Activated CD8-positive, alpha-beta memory T cell treated with anti-CD3 and anti-CD28 coated beads for 4 hours (primary cell): ENCODE measurements at regions not wholly inside any gene's neighbourhood (a gene's known extent, or its start where the extent isn't known, plus 50 kb on each side); places are given as distances from the start of the nearest gene placed in this dataset.

Experiments
- DNase-seq, 2 donors: peaks; one replicate each; pipeline ENCODE4 v3.0.0-alpha.2; 2020; ENCODE audit warnings: low read depth in 2 of 2

GRCh38 chr21:35696644-35697043 is 363.7 kb downstream of the SETD4 start:
- DNase-seq: no peak

- DNase-seq: no peak
Measured at GRCh38 chr21:35692311-35692710, 368.0 kb downstream of the SETD4 start.

GRCh38 chr21:35690436-35690835 is 369.9 kb downstream of the SETD4 start:
- no peak for DNase-seq

DNA sequence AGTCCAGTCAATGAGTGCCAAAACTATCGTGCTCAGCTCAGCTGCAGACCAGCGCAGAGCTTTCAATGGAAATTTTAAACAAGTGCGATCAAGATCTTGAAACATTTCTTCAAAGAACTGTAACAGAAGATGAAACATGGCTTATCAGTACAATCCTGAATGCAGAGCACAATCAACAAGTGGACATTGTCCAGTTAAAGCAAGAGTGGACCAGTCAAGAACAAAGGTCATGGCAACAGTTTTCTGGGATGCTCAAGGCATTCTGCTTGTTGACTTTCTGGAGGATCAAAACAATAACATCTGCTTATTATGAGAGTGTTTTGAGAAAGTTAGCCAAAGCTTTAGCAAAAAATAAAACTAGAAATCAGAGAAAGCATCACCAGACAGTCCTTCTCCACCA is 374.2 kb downstream of the SETD4 start:
- no peak for DNase-seq

DNA sequence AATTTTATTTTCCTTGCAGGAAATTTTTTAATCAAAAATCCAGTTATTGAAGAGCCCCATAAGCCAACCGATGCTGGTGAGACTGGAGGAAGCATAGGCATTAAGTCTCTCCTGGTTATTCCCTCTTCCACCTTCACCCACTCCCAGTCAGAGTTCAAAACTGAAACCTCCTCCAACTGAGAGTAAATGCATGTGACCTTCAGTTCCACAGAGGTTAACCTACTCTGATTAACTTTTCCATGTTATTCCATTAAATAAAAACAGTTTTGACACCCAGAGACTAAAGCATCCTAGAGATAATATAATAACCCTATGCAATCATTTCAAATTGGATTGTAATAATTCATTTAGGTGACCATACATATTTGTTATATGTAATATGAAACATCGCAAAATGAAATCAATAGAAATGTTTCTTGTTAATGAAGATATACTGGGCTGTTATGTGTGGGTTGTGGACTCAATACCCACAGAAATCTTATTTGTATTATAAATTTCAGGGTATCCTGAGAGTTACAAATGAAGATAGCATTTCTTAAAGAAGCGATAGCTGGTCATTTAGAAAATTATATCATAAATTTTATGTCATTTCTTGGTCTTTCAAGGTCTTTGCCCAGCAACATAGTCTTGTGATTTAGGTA is 376.5 kb downstream of the SETD4 start:
- no peak for DNase-seq

DNA sequence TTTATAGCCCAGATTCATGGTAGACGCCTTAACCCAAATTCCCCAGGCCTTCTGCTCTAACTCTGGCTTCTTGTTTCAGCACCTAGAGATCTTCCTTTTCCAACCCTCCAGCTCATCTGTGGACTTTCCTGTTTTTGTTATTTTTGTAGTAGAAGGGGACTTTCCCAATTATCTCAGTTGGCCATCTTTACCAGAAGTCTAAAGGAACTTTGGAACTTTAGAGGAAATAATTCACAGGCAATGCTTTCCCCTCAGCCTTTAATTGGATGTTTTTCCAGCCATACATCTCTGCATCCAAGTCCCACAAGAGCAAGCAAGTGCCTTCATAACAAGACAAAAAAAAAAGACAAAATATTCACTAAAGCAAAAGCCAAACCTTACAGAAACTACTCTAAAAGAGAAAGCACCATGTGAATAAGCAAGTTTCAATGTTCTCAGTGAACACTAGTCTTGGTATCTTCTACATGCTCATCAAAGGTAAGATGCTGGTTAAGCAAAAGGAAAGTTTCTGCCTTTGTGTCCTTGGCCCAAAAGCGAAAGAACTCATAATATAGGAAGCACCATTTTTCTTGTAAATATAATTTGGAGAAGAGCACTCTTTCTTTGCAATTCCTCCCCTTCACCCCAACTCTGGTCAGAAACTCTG is 377.3 kb downstream of the SETD4 start:
- DNase-seq: no peak

DNA sequence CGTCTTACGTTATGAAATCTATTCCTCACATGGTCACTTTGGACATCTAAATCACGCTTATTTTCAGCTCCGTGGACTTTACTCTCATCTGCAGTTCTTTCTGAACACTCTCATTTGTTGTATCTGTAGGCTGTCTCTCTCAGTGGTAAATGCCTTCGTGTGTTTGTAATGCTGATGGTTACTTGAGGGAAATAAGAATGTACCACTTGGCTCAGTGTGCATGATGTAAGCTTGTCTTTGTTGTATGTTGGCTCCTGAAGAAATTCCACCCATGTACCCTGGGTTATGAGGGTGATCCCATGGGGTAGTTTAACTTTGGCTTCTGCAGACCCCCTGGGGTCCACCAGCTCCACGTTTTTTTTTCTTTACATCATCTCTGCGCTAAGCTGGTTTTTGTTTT is 378.4 kb downstream of the SETD4 start:
- no peak for DNase-seq

DNA sequence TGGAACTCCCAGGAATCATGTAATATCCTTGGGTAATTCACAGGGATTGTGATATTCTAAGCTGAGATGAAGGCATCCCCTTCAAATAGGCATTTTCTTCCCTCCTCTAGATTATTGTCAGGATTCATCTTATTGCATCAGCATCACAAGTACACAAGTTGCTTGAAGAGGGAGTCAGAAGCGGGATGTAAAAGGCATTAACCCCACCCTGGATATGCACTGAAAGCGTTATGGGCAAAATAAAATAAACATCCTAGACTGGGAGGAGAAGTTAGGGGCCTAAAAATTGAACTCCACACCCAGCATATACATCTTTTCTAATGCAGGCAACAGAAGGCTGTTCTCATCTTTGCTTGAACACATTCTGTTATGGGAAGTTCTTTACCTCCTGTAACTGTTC is 381.2 kb downstream of the SETD4 start:
- DNase-seq: no peak

DNA sequence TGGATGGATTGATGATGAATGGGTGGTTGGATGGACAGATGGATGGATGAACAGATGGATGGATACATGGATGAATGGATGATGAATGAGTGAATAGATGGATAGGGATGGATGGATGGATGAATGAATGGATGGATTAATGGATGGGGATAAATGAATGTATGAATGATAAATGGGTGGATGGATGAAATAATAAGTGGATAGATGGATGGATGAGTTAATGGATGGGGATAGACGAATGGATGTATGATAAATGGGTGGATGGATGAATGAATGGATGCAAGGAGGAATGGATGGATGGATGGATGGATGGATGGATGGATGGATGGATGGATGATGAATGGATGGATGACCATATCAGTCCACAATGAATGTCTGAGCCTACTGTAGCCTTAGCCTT is 381.9 kb downstream of the SETD4 start:
- DNase-seq: no peak

DNA sequence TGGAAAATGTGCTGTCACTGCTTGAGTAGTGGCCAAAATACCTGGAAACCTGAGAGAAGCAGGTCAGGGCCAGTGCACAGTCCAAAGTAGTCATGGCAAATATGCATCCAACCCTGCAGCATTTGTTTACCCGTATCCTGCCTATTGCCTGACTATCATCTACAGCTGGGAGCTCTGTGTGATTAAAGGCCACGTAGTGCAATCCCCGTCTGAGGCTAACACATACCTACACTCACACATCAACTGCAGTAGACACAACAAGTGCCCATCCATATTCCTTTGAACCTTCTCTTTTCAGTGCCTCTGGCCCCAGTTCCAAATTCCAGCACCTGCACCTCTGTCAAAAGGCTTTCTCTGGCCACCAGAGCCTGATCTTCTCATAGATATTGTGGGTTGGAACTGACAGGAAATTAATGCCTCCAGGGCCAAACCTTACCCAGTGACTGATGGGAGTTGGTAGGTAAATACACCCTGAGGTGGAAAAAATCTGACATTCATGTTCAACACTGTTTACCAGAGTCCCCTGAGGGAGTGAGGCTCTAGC is 383.0 kb downstream of the SETD4 start:
- DNase-seq: no peak

DNA sequence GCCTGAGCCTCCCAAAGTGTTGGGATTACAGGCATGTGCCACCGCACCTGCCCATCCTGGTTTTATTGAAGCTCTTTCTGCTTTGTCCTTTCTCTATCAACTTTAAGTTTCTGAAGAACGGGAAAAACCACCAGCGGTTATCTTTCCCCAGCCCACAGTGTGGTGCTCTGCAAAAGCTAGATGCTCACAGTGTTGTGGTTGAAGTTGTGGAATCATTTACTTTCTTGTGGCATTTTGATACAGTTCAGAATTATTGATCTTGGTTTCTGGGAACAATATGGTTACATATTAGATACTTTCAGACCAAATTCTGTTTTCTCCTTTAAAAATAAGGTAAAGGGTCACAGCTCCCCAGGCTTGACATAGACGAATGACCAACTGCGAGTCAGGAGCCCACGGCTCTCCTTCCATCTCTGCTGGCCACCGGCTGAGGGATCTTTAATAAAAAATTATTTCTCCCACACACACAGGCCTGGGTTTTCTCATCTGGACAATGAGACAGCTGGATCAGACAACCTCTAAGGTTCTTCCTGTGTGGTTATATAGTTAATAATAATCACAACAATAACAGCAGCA is 385.3 kb downstream of the SETD4 start:
- no peak for DNase-seq

- no peak for DNase-seq
Measured at GRCh38 chr21:35674091-35674671, 386.1 kb downstream of the SETD4 start.

DNA sequence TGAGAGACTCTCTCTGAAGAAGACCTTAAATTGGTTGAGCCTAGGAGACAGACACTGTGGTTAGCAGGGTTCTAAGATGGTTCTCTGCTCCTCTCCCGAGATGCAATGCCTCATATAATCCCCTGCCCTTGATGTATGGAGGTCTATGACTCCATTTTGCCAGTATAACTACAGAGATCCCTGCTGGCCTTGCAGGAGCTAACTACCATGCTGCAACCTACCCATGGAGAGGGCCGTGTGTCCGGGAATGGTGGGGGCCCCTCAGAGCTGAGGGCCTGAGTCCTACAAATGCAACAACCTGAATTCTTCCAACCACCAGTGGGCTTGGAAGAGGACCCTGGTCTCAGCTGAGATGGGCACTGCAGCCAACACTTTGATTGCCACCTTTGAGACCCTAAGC is 388.0 kb downstream of the SETD4 start:
- no peak for DNase-seq

GRCh38 chr21:35664683-35665082 is 395.6 kb downstream of the SETD4 start:
- no peak for DNase-seq

DNA sequence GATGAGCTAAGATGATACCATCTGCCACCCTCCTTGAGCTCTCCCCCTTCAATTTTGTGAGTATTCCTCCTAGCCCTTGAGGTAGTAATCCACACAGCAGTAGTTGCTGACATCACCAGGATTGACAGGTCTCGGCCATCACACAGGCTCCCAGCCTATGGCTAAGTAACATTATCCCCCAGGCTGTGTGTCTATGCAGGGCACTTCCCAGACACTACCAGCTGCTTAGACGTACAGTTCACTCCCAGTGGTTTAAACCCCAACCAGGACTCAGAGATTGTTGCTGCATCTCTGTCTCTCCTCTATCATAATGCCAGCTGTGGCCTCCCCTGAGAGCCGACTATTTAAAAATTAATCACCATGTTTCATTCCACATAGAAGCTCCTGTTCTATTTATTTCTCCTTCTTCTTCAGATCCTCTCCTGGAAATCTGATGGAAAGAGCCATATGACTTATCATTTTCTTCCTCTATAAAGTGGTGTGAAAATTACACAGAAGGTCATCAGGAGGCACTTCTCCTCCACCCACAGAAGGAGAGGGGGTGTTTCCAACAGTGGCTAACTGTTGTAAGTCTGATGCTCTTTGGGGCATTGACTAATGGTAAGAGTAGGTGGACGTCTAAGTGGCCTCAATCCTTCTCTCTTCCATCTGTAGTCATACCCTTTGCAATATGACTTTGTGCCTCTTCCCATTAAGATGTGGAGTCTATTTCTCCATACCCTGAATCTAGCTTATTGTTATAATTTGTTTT is 396.3 kb downstream of the SETD4 start:
- no peak for DNase-seq

DNA sequence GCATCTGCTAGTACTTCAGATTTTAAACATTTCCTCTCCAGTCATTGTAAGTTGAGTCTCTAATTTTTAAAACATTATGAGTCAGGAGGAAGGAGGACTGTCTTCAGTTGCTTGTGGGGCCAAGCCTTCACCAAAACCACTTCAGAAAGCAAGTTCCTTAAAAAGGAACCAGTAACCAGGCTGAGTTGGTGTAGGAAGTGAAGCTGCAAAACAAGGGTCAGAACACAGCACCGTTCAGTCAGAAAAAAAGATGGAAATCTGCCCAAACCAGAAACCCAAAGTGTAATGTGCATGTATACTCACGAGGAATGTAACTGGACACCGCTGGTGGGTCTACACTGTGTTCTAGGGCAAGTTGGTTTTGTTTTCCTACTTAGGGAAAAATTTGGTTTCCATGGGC is 402.1 kb downstream of the SETD4 start:
- no peak for DNase-seq

DNA sequence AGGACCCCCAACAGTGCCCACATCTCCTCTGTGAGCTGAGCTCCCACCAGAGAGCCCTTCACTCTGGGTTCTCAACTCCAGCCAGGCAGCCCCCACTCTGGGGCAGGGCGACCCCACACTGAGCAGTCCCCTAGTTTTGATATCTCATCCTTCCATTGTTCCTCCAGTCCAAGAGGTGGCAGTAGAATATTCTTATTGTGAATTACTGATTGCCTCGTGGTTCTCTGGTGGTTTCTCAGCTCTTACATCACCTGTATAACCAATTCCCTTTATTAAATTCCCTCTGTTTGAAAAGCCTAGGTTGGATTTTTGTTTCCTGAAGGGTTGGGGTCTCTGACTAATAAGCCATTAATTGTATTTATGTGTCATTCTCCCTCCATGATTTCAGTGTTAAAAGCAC is 407.5 kb downstream of the SETD4 start:
- no peak for DNase-seq

- no peak for DNase-seq
Measured at GRCh38 chr21:35652196-35652595, 408.1 kb downstream of the SETD4 start.

DNA sequence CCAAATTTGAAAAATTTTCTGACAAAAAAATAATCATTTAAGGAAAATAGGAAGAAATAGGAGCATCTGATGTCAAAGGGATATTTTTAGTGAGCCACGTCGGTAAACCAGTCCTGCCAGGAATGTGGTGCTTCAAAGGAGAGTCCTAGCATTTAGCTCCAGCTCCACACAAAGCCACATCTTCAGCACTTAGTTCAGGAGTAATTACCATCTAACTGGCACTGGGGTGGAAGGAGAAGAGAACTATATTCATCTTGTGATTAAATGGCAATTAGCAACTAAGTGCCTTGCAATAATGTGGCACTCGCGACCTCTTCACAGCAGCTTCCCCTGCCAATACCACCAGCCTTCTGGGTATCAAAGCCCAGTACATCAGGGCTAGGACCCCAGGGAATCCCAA is 409.1 kb downstream of the SETD4 start:
- DNase-seq: no peak

DNA sequence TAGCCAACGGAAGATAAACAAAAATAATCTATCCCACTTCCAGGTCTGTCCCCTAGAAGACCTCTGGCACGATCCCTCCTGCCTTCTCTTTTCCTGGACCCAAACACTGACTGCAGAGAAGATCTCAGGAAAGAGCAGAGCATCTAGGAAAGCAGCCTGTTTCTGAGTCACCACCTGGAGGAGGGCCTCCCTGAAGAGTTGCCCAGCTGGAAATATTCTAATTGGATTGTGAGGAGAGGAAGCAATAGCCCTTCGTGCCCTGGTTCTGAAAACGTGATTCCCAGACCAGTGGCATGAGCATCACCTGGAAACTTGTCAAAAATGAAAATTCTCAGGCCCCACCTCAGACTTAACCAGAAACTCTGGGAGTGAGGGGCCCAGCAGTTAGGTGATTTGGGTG is 411.1 kb downstream of the SETD4 start:
- DNase-seq: no peak

- no peak for DNase-seq
Measured at GRCh38 chr21:35648512-35648911, 411.8 kb downstream of the SETD4 start.

GRCh38 chr21:35646606-35647005 is 413.7 kb downstream of the SETD4 start:
- DNase-seq: no peak
